ENCODE measurements at regions not wholly inside any gene's neighbourhood (a gene's known extent, or its start where the extent isn't known, plus 50 kb on each side); places are given as distances from the start of the nearest gene placed in this dataset.

DNA sequence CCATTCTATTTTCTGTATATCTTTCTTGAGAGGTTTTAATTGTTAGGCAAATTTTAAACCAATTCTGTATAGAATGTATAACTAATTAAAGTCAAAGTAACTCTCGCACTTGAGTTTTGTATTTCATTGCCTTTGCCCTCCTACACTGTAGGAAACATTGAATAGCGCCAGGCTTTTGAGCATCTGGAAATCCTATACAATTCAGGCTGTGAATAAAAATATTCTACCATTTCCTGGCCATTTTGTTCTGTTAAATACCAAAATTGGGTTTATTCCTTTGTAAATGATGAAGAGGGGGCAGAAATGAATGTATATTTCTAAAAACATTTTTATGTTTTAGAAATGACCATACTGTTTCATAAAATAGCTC, 571.8 kb upstream of the CLINT1 start:
- H3K36me3 ChIP-seq, result no peaks in the 10 kb centered on the region
- TF ChIP-seq, protein P1, sequence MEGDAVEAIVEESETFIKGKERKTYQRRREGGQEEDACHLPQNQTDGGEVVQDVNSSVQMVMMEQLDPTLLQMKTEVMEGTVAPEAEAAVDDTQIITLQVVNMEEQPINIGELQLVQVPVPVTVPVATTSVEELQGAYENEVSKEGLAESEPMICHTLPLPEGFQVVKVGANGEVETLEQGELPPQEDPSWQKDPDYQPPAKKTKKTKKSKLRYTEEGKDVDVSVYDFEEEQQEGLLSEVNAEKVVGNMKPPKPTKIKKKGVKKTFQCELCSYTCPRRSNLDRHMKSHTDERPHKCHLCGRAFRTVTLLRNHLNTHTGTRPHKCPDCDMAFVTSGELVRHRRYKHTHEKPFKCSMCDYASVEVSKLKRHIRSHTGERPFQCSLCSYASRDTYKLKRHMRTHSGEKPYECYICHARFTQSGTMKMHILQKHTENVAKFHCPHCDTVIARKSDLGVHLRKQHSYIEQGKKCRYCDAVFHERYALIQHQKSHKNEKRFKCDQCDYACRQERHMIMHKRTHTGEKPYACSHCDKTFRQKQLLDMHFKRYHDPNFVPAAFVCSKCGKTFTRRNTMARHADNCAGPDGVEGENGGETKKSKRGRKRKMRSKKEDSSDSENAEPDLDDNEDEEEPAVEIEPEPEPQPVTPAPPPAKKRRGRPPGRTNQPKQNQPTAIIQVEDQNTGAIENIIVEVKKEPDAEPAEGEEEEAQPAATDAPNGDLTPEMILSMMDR (IDR thresholded peaks at IDR 0.05), result no peak
- no peaks in the 10 kb centered on the region for H3K4me1 ChIP-seq (ENCODE audit: control insufficient read depth in 1 of 2, low read depth in 2 of 2)
- DNase-seq (ENCODE audit: low spot score) (no peak), ATAC-seq (ENCODE audit: insufficient number of reproducible peaks, low FRiP score, low read depth) (no peak)
- no peak overlapping the region for H3K4me3 ChIP-seq
- no peaks in the 10 kb centered on the region for H3K27me3 ChIP-seq (replicated peaks; ENCODE audit: insufficient read depth)
- no peak overlapping the region for H3K27ac ChIP-seq
- no peaks in the 10 kb centered on the region for H3K9me3 ChIP-seq

GRCh38 chr5:158430166-158430797, 571.3 kb upstream of the CLINT1 start:
- no peak overlapping the region for H3K27ac ChIP-seq
- no peaks in the 10 kb centered on the region for H3K27me3 ChIP-seq (replicated peaks; ENCODE audit: insufficient read depth)
- ATAC-seq (ENCODE audit: insufficient number of reproducible peaks, low FRiP score, low read depth), result no peak
- no peak for DNase-seq (ENCODE audit: low spot score)
- no peak overlapping the region for H3K4me3 ChIP-seq
- TF ChIP-seq, protein P1 (IDR thresholded peaks at IDR 0.05), result no peak
- H3K4me1 ChIP-seq (ENCODE audit: control insufficient read depth in 1 of 2, low read depth in 2 of 2), result no peaks in the 10 kb centered on the region
- no peaks in the 10 kb centered on the region for H3K9me3 ChIP-seq
- H3K36me3 ChIP-seq, result no peaks in the 10 kb centered on the region

GRCh38 chr5:158429564-158429963, 570.6 kb upstream of the CLINT1 start:
- ATAC-seq (ENCODE audit: insufficient number of reproducible peaks, low FRiP score, low read depth) (no peak), DNase-seq (ENCODE audit: low spot score) (no peak)
- H3K27ac ChIP-seq, result no peak overlapping the region
- no peaks in the 10 kb centered on the region for H3K36me3 ChIP-seq
- no peaks in the 10 kb centered on the region for H3K27me3 ChIP-seq (replicated peaks; ENCODE audit: insufficient read depth)
- no peak overlapping the region for H3K4me3 ChIP-seq
- TF ChIP-seq, protein P1 (IDR thresholded peaks at IDR 0.05), result no peak
- H3K4me1 ChIP-seq (ENCODE audit: control insufficient read depth in 1 of 2, low read depth in 2 of 2), result no peaks in the 10 kb centered on the region
- no peaks in the 10 kb centered on the region for H3K9me3 ChIP-seq

- ATAC-seq (ENCODE audit: insufficient number of reproducible peaks, low FRiP score, low read depth) (no peak), DNase-seq (ENCODE audit: low spot score) (no peak)
- TF ChIP-seq, protein P1 (IDR thresholded peaks at IDR 0.05), result no peak
- no peaks in the 10 kb centered on the region for H3K36me3 ChIP-seq
- H3K4me1 ChIP-seq (ENCODE audit: control insufficient read depth in 1 of 2, low read depth in 2 of 2), result no peaks in the 10 kb centered on the region
- H3K27me3 ChIP-seq (replicated peaks; ENCODE audit: insufficient read depth), result no peaks in the 10 kb centered on the region
- H3K4me3 ChIP-seq, result no peak overlapping the region
- no peak overlapping the region for H3K27ac ChIP-seq
- no peaks in the 10 kb centered on the region for H3K9me3 ChIP-seq
Observed at GRCh38 chr5:158423623-158424200, 564.8 kb upstream of the CLINT1 start.

- no peak overlapping the region for H3K27ac ChIP-seq
- no peaks in the 10 kb centered on the region for H3K4me1 ChIP-seq (ENCODE audit: control insufficient read depth in 1 of 2, low read depth in 2 of 2)
Observed at GRCh38 chr5:158422653-158423515, 563.9 kb upstream of the CLINT1 start.

More at GRCh38 chr5:158422653-158423515, 563.9 kb upstream of the CLINT1 start:
- Histone ChIP-seq H3K4me3 (no peak overlapping the region), H3K36me3 (no peaks in the 10 kb centered on the region), H3K9me3 (no peaks in the 10 kb centered on the region), H3K27me3 (replicated peaks; ENCODE audit: insufficient read depth) (no peaks in the 10 kb centered on the region)
- no peak for ATAC-seq (ENCODE audit: insufficient number of reproducible peaks, low FRiP score, low read depth)
- DNase-seq (ENCODE audit: low spot score), result no peak
- TF ChIP-seq, protein P1 (IDR thresholded peaks at IDR 0.05), result no peak
